Endothelial cell (in vitro differentiated cells): ENCODE measurements at regions not wholly inside any gene's neighbourhood (a gene's known extent, or its start where the extent isn't known, plus 50 kb on each side); places are given as distances from the start of the nearest gene placed in this dataset.

ENCODE experiments used
- DNase-seq: peaks from one replicate; pipeline ENCODE4 v3.0.0; 2021; ENCODE audit warnings: low spot score
- H3K27ac Mint-ChIP-seq: one replicate; pipeline ENCODE4 v1.8.0; 2021; ENCODE audit warnings: mixed read lengths, inconsistent platforms; ENCODE audit not compliant: unreplicated experiment
- H3K27me3 Mint-ChIP-seq: one replicate; pipeline ENCODE4 v1.8.0; 2021; ENCODE audit warnings: mild to moderate bottlenecking, moderate library complexity, mixed read lengths, inconsistent platforms; ENCODE audit not compliant: unreplicated experiment
- H3K36me3 Mint-ChIP-seq: one replicate; pipeline ENCODE4 v1.8.0; 2021; ENCODE audit warnings: mild to moderate bottlenecking, low read depth, mixed read lengths, inconsistent platforms; ENCODE audit not compliant: unreplicated experiment
- H3K4me1 Mint-ChIP-seq: one replicate; pipeline ENCODE4 v1.8.0; 2021; ENCODE audit warnings: mild to moderate bottlenecking, mixed read lengths, inconsistent platforms; ENCODE audit not compliant: unreplicated experiment
- H3K4me3 Mint-ChIP-seq: one replicate; pipeline ENCODE4 v1.8.0; 2021; ENCODE audit warnings: mild to moderate bottlenecking, mixed read lengths, inconsistent platforms; ENCODE audit not compliant: unreplicated experiment
- H3K9me3 Mint-ChIP-seq: one replicate; pipeline ENCODE4 v1.8.0; 2021; ENCODE audit warnings: mixed read lengths, inconsistent platforms; ENCODE audit not compliant: unreplicated experiment
- CTCF ChIP-seq: fragments of 200-600 bp; sonication (generic); IDR thresholded peaks from one replicate; pipeline ENCODE4 v1.5.0; 2021; ENCODE audit warnings: antibody characterized with exemption; ENCODE audit not compliant: unreplicated experiment

DNA sequence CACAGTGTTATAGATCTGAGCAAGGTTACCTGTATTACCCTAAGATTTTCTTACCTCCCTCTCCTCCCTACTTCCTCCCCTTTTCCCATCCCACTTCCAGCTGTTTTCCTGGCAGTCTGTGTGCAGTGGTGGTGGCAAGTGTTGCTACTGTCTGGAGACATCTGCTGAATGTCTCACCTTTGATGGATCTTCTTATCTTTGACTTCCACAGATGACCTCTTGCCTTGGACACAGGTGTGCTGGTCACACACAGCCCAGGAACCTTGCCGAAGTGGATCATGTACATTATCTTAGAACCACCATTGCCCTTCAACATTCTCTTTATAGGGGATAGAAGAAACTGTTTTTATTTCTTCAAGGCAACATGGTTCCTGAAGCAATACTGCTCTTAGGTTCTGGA, 245.1 kb downstream of the UTP18 start:
- Mint-ChIP-seq H3K27ac (no peak overlapping the region), H3K9me3 (no peaks in the 10 kb centered on the region), H3K27me3 (no peaks in the 10 kb centered on the region), H3K36me3 (no peaks in the 10 kb centered on the region), H3K4me3 (no peak overlapping the region), H3K4me1 (no peaks in the 10 kb centered on the region)
- TF ChIP-seq CTCF = no peak
- DNase-seq = no peak

GRCh38 chr17:51507444-51507843, 247.1 kb downstream of the UTP18 start:
- DNase-seq = no peak

DNA sequence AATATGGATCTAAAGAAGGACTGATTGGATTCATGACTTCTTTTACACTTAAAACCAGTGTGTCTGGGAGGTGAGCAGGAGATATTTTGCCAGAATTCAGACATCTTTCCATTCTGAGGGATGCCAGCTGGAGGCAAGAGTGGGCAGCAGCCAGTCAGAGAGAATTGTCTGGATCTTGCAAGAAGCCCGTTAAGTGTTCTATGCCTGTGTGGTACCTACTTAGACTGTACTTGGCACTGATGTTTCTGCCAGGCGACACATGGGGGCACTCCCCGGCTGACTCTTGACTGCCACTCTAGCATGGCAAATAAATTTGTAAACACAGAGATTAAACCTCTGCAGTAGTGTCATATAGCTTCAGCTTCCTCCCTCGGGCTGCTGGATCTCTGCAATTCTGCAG, 247.7 kb downstream of the UTP18 start:
- Mint-ChIP-seq H3K4me3 (no peak overlapping the region), H3K4me1 (no peaks in the 10 kb centered on the region), H3K36me3 (no peaks in the 10 kb centered on the region), H3K9me3 (no peaks in the 10 kb centered on the region), H3K27ac (no peak overlapping the region), H3K27me3 (no peaks in the 10 kb centered on the region)
- TF ChIP-seq CTCF = no peak
- DNase-seq = no peak

More at GRCh38 chr17:51507444-51507843, 247.1 kb downstream of the UTP18 start:
- Mint-ChIP-seq H3K9me3 (no peaks in the 10 kb centered on the region), H3K4me1 (no peaks in the 10 kb centered on the region), H3K27ac (no peak overlapping the region), H3K4me3 (no peak overlapping the region), H3K27me3 (no peaks in the 10 kb centered on the region), H3K36me3 (no peaks in the 10 kb centered on the region)
- TF ChIP-seq CTCF = no peak

DNA sequence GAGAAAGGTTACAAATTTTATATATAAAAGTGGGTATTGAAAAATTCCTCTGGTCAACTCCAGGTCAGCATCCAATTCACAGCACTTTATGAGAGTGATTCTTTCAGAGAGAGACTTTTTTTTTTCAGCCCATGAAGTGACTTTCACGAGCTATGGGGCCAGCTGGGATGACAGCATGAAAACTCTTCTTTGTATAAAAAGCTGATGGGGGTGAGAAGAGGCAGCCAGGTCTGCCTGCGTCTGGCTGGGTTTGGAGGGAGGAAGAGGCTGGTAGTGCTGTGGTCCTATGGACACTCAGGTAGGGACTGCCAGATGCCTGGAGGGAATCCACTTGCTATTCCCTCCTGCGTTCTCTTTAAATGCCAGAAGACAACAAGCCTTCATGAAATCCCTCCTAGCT, 250.6 kb downstream of the UTP18 start:
- no peak overlapping the region for H3K27ac Mint-ChIP-seq
- no peak for TF ChIP-seq CTCF
- no peaks in the 10 kb centered on the region for H3K27me3 Mint-ChIP-seq
- H3K4me3 Mint-ChIP-seq = no peak overlapping the region
- no peaks in the 10 kb centered on the region for H3K36me3 Mint-ChIP-seq
- no peak for DNase-seq
- H3K9me3 Mint-ChIP-seq = no peaks in the 10 kb centered on the region
- H3K4me1 Mint-ChIP-seq = no peaks in the 10 kb centered on the region

GRCh38 chr17:51512220-51512907, 252.0 kb downstream of the UTP18 start:
- no peak overlapping the region for H3K27ac Mint-ChIP-seq
- no peaks in the 10 kb centered on the region for H3K4me1 Mint-ChIP-seq
- H3K27me3 Mint-ChIP-seq = no peaks in the 10 kb centered on the region
- no peaks in the 10 kb centered on the region for H3K9me3 Mint-ChIP-seq
- H3K4me3 Mint-ChIP-seq = no peak overlapping the region
- no peak for DNase-seq
- H3K36me3 Mint-ChIP-seq = no peaks in the 10 kb centered on the region
- TF ChIP-seq CTCF = no peak
